ENCODE measurements at regions not wholly inside any gene's neighbourhood (a gene's known extent, or its start where the extent isn't known, plus 50 kb on each side); places are given as distances from the start of the nearest gene placed in this dataset.

DNA sequence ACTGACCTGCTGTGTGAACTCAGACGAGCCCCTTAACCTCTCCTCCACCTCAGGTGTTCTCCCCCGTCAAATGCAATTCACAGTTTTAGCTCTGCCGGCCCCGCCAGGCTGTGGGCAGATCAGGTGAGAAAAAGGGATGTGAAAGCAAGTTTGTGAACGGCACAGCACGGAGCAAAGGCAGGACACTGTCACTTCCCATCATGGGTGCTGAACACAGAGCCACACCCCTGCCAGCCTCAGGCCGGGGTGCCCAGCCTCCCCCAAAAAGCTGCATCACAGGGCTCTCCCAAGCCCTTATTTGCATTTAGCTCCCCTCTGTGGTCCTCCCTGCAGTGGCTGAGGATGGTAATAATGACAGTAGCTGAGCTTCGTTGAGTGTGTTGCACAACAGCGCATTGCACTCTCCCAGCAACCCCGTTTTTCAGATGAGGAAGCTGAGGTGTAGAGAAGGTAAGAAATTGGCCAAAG is 88.8 kb upstream of the TNRC6C start:
- TF ChIP-seq, protein P1, sequence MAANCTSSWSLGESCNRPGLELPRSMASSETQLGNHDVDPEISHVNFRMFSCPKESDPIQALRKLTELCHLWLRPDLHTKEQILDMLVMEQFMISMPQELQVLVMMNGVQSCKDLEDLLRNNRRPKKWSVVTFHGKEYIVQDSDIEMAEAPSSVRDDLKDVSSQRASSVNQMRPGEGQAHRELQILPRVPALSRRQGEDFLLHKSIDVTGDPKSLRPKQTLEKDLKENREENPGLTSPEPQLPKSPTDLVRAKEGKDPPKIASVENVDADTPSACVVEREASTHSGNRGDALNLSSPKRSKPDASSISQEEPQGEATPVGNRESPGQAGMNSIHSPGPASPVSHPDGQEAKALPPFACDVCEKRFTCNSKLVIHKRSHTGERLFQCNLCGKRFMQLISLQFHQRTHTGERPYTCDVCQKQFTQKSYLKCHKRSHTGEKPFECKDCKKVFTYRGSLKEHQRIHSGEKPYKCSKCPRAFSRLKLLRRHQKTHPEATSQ (CRISPR knock-in tag; IDR thresholded peaks at IDR 0.05; ENCODE audit: borderline replicate concordance) = no peak
- TF ChIP-seq ZFP36 (IDR thresholded peaks at IDR 0.05; ENCODE audit: borderline replicate concordance, low read depth, low read length, partially characterized antibody) (no peak), SSRP1 (CRISPR knock-in tag; IDR thresholded peaks at IDR 0.05) (no peak), SP1 (IDR thresholded peaks at IDR 0.05) (no peak), SP1 (CRISPR knock-in tag; IDR thresholded peaks at IDR 0.05) (no peak), CEBPB (IDR thresholded peaks at IDR 0.05; ENCODE audit: borderline replicate concordance, low read depth, low read length) (peak; percentile 53; the same call in 1 of the 2 replicates)
- POLR2A ChIA-PET = interaction anchor here (1.2 kb wide), 1 partner anchor 89 kb away, joined by 3 read pairs; the partner anchor contains the start of gene TNRC6C
- Histone ChIP-seq H3K9me3 (ENCODE audit: low read length) (no peaks in the 10 kb centered on the region), H3K4me3 (replicated peaks in 1 of 3; ENCODE audit: insufficient read depth in 1 of 3, low read depth in 2 of 3, low read length in 3 of 3) (no peak overlapping the region), H2AFZ (ENCODE audit: low read length) (no peak overlapping the region), H3K4me1 (ENCODE audit: insufficient read depth, low read length) (no peaks in the 10 kb centered on the region), H3K79me2 (ENCODE audit: insufficient read depth, low read length) (no peaks in the 10 kb centered on the region), H3K4me2 (ENCODE audit: low read depth, low read length) (no peak overlapping the region), H3K9ac (ENCODE audit: insufficient read depth, low read depth, low read length) (no peak overlapping the region), H3K27me3 (ENCODE audit: control insufficient read depth in 1 of 2, insufficient read depth in 2 of 2, low read length in 2 of 2) (peaks cover 19 to 89% of the 10 kb centered on the region in 2 experiments), H4K20me1 (ENCODE audit: insufficient read depth, low read length) (no peaks in the 10 kb centered on the region), H3K27ac (ENCODE audit: extremely low read length, insufficient read depth, low read length) (no peak overlapping the region), H3K36me3 (replicated peaks in 1 of 2; ENCODE audit: control insufficient read depth in 1 of 2, insufficient read depth in 2 of 2, low read length in 2 of 2) (no peaks in the 10 kb centered on the region)
- BruUV-seq (replicated peaks) = no TSS peak
- FAIRE-seq = no peak
- intact Hi-C loops (cut with micrococcal nuclease; ENCODE audit: unreplicated experiment) (no loop called here), in situ Hi-C loops (cut with HindIII; ENCODE audit: extremely low pct_ligation_motif_present, low pct_unique_long_range_greater_than_20kb) (no loop called here)
- no peak for ATAC-seq
- CTCF ChIA-PET (ENCODE audit: low intra/inter-chr PET ratio, low total read pairs) = no interaction called here
- 5% methylated on average over 9 of the region's 10 CpGs for WGBS (ENCODE audit: low lambda C conversion rate)
- no peak for DNase-seq (ENCODE audit: low spot score)

DNA sequence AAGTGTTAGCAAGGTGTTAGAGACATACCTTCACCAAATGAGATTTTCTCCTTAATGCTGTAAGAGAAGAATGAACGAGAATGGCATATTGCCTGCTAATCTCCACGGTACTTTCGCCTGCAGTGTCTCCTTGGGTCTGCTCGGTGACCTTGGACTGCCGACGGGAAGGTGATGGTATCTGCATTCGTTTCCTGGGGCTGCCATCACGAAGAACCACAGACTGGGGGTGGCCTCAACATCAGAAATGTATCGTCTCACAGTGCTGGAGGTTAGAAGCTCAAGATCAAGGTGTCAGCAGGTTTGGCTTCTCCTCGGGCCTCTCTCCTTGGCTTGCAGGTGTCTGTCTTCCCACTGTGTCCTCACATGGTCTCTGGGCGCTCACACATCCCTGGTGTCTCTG is 86.3 kb upstream of the TNRC6C start:
- no TSS peak for BruUV-seq (replicated peaks)
- no peak overlapping the region for H3K4me2 ChIP-seq (ENCODE audit: low read depth, low read length)
- WGBS (ENCODE audit: low lambda C conversion rate) = 14% methylated on average over 10 of the region's 11 CpGs
- no peak for DNase-seq (ENCODE audit: low spot score)
- intact Hi-C loops (cut with micrococcal nuclease; ENCODE audit: unreplicated experiment) (no loop called here), in situ Hi-C loops (cut with HindIII; ENCODE audit: extremely low pct_ligation_motif_present, low pct_unique_long_range_greater_than_20kb) (no loop called here)
- H2AFZ ChIP-seq (ENCODE audit: low read length) = no peak overlapping the region
- CTCF ChIA-PET (ENCODE audit: low intra/inter-chr PET ratio, low total read pairs) = no interaction called here
- H3K27ac ChIP-seq (ENCODE audit: extremely low read length, insufficient read depth, low read length) = no peak overlapping the region
- POLR2A ChIA-PET = no interaction called here
- no peaks in the 10 kb centered on the region for H3K36me3 ChIP-seq (replicated peaks in 1 of 2; ENCODE audit: control insufficient read depth in 1 of 2, insufficient read depth in 2 of 2, low read length in 2 of 2)
- no peak overlapping the region for H3K9ac ChIP-seq (ENCODE audit: insufficient read depth, low read depth, low read length)
- no peaks in the 10 kb centered on the region for H3K4me1 ChIP-seq (ENCODE audit: insufficient read depth, low read length)
- FAIRE-seq = no peak
- H3K27me3 ChIP-seq (ENCODE audit: control insufficient read depth in 1 of 2, insufficient read depth in 2 of 2, low read length in 2 of 2) = peaks cover 17 to 87% of the 10 kb centered on the region in 2 experiments
- no peak overlapping the region for H3K4me3 ChIP-seq (replicated peaks in 1 of 3; ENCODE audit: insufficient read depth in 1 of 3, low read depth in 2 of 3, low read length in 3 of 3)
- H3K9me3 ChIP-seq (ENCODE audit: low read length) = peaks cover 15% of the 10 kb centered on the region
- H3K79me2 ChIP-seq (ENCODE audit: insufficient read depth, low read length) = no peaks in the 10 kb centered on the region
- no peak for ATAC-seq
- H4K20me1 ChIP-seq (ENCODE audit: insufficient read depth, low read length) = no peaks in the 10 kb centered on the region
- TF ChIP-seq, protein P2, sequence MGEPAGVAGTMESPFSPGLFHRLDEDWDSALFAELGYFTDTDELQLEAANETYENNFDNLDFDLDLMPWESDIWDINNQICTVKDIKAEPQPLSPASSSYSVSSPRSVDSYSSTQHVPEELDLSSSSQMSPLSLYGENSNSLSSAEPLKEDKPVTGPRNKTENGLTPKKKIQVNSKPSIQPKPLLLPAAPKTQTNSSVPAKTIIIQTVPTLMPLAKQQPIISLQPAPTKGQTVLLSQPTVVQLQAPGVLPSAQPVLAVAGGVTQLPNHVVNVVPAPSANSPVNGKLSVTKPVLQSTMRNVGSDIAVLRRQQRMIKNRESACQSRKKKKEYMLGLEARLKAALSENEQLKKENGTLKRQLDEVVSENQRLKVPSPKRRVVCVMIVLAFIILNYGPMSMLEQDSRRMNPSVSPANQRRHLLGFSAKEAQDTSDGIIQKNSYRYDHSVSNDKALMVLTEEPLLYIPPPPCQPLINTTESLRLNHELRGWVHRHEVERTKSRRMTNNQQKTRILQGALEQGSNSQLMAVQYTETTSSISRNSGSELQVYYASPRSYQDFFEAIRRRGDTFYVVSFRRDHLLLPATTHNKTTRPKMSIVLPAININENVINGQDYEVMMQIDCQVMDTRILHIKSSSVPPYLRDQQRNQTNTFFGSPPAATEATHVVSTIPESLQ (CRISPR knock-in tag; conservative IDR thresholded peaks at IDR 0.05) = no peak
- no peak for TF ChIP-seq FOXK2 (IDR thresholded peaks at IDR 0.05)
- TF ChIP-seq HIVEP1 (CRISPR knock-in tag; IDR thresholded peaks at IDR 0.05) = no peak
- TF ChIP-seq FOSL1 (CRISPR knock-in tag; IDR thresholded peaks at IDR 0.05; ENCODE audit: borderline replicate concordance) = no peak
- TF ChIP-seq ZSCAN9 (CRISPR knock-in tag; IDR thresholded peaks at IDR 0.05; ENCODE audit: borderline replicate concordance) = no peak
- no peak for TF ChIP-seq SMYD3 (CRISPR knock-in tag; IDR thresholded peaks at IDR 0.05)
- no peak for TF ChIP-seq RAD51 (IDR thresholded peaks at IDR 0.05; ENCODE audit: borderline replicate concordance)

All from HepG2 (cell line).